Epithelial cell of esophagus (primary cell): ENCODE measurements at regions not wholly inside any gene's neighbourhood (a gene's known extent, or its start where the extent isn't known, plus 50 kb on each side); places are given as distances from the start of the nearest gene placed in this dataset.

Source experiments
- DNase-seq: peaks from one replicate; pipeline ENCODE4 v3.0.0; 2010; ENCODE audit warnings: low read depth
- H3K4me3 ChIP-seq: 2 replicates; pipeline ENCODE4 v1.5.1; 2011; ENCODE audit warnings: mild to moderate bottlenecking, low read length, control low read depth
- CTCF ChIP-seq: IDR thresholded peaks from 2 replicates; pipeline ENCODE4 v1.5.1; 2011; ENCODE audit warnings: low read depth, mild to moderate bottlenecking, low read length, control low read depth, inconsistent platforms; ENCODE audit not compliant: insufficient read depth; ENCODE audit errors: missing control alignments

- TF ChIP-seq CTCF: no peak
- DNase-seq: no peak
- no peak overlapping the region for H3K4me3 ChIP-seq
These were observed 168.5 kb upstream of the DCBLD2 start for GRCh38 chr3:99069973-99070372.

- TF ChIP-seq CTCF: no peak
- H3K4me3 ChIP-seq: no peak overlapping the region
- DNase-seq: no peak
These were observed 165.4 kb upstream of the DCBLD2 start for GRCh38 chr3:99066863-99067262.

GRCh38 chr3:99049164-99049563 is 147.7 kb upstream of the DCBLD2 start:
- no peak overlapping the region for H3K4me3 ChIP-seq
- TF ChIP-seq CTCF: no peak
- no peak for DNase-seq

- no peak for DNase-seq
- no peak overlapping the region for H3K4me3 ChIP-seq
- no peak for TF ChIP-seq CTCF
These were observed 140.3 kb upstream of the DCBLD2 start for GRCh38 chr3:99041747-99042146.

GRCh38 chr3:99031778-99032177 is 130.3 kb upstream of the DCBLD2 start:
- no peak overlapping the region for H3K4me3 ChIP-seq
- TF ChIP-seq CTCF: no peak
- DNase-seq: no peak

- DNase-seq: peak; percentile 48
- H3K4me3 ChIP-seq: no peak overlapping the region
- TF ChIP-seq CTCF: peak; percentile 71
These were observed 122.2 kb upstream of the DCBLD2 start for GRCh38 chr3:99023590-99024192.

GRCh38 chr3:99021466-99021865 is 120.0 kb upstream of the DCBLD2 start:
- TF ChIP-seq CTCF: no peak
- no peak for DNase-seq
- no peak overlapping the region for H3K4me3 ChIP-seq
